DND-41 (cell line): ENCODE measurements at regions not wholly inside any gene's neighbourhood (a gene's known extent, or its start where the extent isn't known, plus 50 kb on each side); places are given as distances from the start of the nearest gene placed in this dataset.

ENCODE experiments used
- ATAC-seq: fragments of 200-7000 bp; cut with Tn5 transposase; 3 replicates; pipeline ENCODE4 v1.9.1; 2021; ENCODE audit warnings: low read depth; ENCODE audit not compliant: insufficient read depth
- DNase-seq: peaks from one replicate; pipeline ENCODE4 v3.0.0-alpha.2; 2020
- H2AFZ ChIP-seq: 2 replicates; pipeline ENCODE4 v1.6.0; 2012; ENCODE audit warnings: low read depth, low read length
- H3K27ac ChIP-seq: 2 replicates; pipeline ENCODE4 v1.5.1; 2012; ENCODE audit warnings: low read length, inconsistent platforms
- H3K27me3 ChIP-seq: fragments of 200-600 bp; sonication (generic); 2 replicates; pipeline ENCODE4 v1.6.0; 2012; ENCODE audit warnings: low read length, mild to moderate bottlenecking, inconsistent platforms; ENCODE audit not compliant: insufficient read depth, poor library complexity
- H3K36me3 ChIP-seq: 2 replicates; pipeline ENCODE4 v1.5.1; 2012; ENCODE audit warnings: low read length, inconsistent platforms; ENCODE audit not compliant: insufficient read depth
- H3K4me1 ChIP-seq: 2 replicates; pipeline ENCODE4 v1.5.1; 2012; ENCODE audit warnings: mild to moderate bottlenecking, low read length; ENCODE audit not compliant: insufficient read depth
- H3K4me2 ChIP-seq: 2 replicates; pipeline ENCODE4 v1.6.0; 2012; ENCODE audit warnings: mild to moderate bottlenecking, moderate library complexity, low read length, inconsistent platforms; ENCODE audit not compliant: insufficient read depth
- H3K4me3 ChIP-seq, 2 experiments: fragments of 200-600 bp in 1 of 2; shearing (Covaris generic) in 1 of 2; 2 replicates each; pipeline ENCODE4 v1.5.1; 2012 to 2016; ENCODE audit warnings: inconsistent platforms in 2 of 2, low read length in 2 of 2, mild to moderate bottlenecking in 2 of 2, low read depth in 1 of 2, moderate library complexity in 1 of 2
- H3K79me2 ChIP-seq: 2 replicates; pipeline ENCODE4 v1.6.0; 2012; ENCODE audit warnings: low read length, inconsistent platforms; ENCODE audit not compliant: insufficient read depth
- H3K9ac ChIP-seq: 2 replicates; pipeline ENCODE4 v1.6.0; 2012; ENCODE audit warnings: low read depth, mild to moderate bottlenecking, inconsistent platforms, low read length, moderate library complexity
- H3K9me3 ChIP-seq: 2 replicates; pipeline ENCODE4 v1.5.1; 2012; ENCODE audit warnings: low read length, moderate library complexity, mild to moderate bottlenecking, inconsistent platforms; ENCODE audit not compliant: insufficient read depth, severe bottlenecking
- H4K20me1 ChIP-seq: 2 replicates; pipeline ENCODE4 v1.6.0; 2012; ENCODE audit warnings: low read length; ENCODE audit not compliant: insufficient read depth
- EZH2 ChIP-seq: IDR thresholded peaks from 3 replicates; pipeline ENCODE4 v1.6.1; 2012; ENCODE audit warnings: borderline replicate concordance, low read depth, mild to moderate bottlenecking, moderate library complexity, low read length, inconsistent platforms; ENCODE audit not compliant: severe bottlenecking
- TF ChIP-seq, protein P1 (sequence below): IDR thresholded peaks from 2 replicates; pipeline ENCODE4 v1.5.1; 2012; ENCODE audit warnings: borderline replicate concordance, low read length, moderate library complexity, mild to moderate bottlenecking; ENCODE audit not compliant: poor library complexity, severe bottlenecking; ENCODE audit errors: extremely low read depth

- no peak overlapping the region for H3K27ac ChIP-seq
- DNase-seq (no peak), ATAC-seq (no peak)
- peaks cover 12% of the 10 kb centered on the region for H3K27me3 ChIP-seq
- no peak overlapping the region for H3K4me2 ChIP-seq
- no peaks in the 10 kb centered on the region for H3K4me1 ChIP-seq
- no peak overlapping the region for H3K4me3 ChIP-seq
- H2AFZ ChIP-seq: no peak overlapping the region
- H3K36me3 ChIP-seq: no peaks in the 10 kb centered on the region
- H3K9me3 ChIP-seq: no peaks in the 10 kb centered on the region
- H3K9ac ChIP-seq: no peak overlapping the region
- no peaks in the 10 kb centered on the region for H4K20me1 ChIP-seq
- TF ChIP-seq EZH2: no peak
- TF ChIP-seq, protein P1, sequence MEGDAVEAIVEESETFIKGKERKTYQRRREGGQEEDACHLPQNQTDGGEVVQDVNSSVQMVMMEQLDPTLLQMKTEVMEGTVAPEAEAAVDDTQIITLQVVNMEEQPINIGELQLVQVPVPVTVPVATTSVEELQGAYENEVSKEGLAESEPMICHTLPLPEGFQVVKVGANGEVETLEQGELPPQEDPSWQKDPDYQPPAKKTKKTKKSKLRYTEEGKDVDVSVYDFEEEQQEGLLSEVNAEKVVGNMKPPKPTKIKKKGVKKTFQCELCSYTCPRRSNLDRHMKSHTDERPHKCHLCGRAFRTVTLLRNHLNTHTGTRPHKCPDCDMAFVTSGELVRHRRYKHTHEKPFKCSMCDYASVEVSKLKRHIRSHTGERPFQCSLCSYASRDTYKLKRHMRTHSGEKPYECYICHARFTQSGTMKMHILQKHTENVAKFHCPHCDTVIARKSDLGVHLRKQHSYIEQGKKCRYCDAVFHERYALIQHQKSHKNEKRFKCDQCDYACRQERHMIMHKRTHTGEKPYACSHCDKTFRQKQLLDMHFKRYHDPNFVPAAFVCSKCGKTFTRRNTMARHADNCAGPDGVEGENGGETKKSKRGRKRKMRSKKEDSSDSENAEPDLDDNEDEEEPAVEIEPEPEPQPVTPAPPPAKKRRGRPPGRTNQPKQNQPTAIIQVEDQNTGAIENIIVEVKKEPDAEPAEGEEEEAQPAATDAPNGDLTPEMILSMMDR: no peak
- no peaks in the 10 kb centered on the region for H3K79me2 ChIP-seq
These were observed 477.1 kb downstream of the RPS24 start for GRCh38 chr10:78510566-78511323.

- Histone ChIP-seq H3K9me3 (no peaks in the 10 kb centered on the region), H3K9ac (no peak overlapping the region), H3K27me3 (peaks cover 12% of the 10 kb centered on the region), H3K27ac (no peak overlapping the region), H3K79me2 (no peaks in the 10 kb centered on the region), H3K4me2 (no peak overlapping the region), H3K4me3 (no peak overlapping the region), H4K20me1 (no peaks in the 10 kb centered on the region), H3K4me1 (no peaks in the 10 kb centered on the region), H2AFZ (no peak overlapping the region), H3K36me3 (no peaks in the 10 kb centered on the region)
- TF ChIP-seq EZH2: no peak
- TF ChIP-seq, protein P1: no peak
- no peak for DNase-seq
- ATAC-seq: no peak
These were observed 477.9 kb downstream of the RPS24 start for GRCh38 chr10:78511324-78512204.

DNA sequence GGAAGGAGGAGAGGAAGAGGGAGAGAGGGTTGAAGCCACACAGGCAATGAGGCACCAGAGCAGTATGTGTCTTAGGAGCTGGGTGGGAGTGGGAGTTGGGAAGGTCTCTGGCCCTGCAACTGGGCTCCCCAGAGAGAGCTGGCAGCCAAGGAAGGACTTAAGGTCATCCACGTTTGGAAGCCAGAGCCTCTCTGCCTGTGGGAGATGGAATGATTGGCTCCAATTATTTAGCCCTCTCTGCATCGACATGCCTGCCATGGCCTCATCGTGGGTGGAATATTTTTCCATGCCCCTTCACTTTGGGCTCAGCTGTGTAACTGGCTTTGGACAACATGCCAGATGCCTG lies 478.5 kb downstream of the RPS24 start:
- H4K20me1 ChIP-seq: no peaks in the 10 kb centered on the region
- peaks cover 10% of the 10 kb centered on the region for H3K27me3 ChIP-seq
- no peak overlapping the region for H3K4me3 ChIP-seq
- H3K9me3 ChIP-seq: no peaks in the 10 kb centered on the region
- no peak overlapping the region for H3K9ac ChIP-seq
- TF ChIP-seq, protein P1: no peak
- TF ChIP-seq EZH2: no peak
- no peaks in the 10 kb centered on the region for H3K79me2 ChIP-seq
- H3K4me1 ChIP-seq: no peaks in the 10 kb centered on the region
- H3K4me2 ChIP-seq: no peak overlapping the region
- H2AFZ ChIP-seq: no peak overlapping the region
- DNase-seq (no peak), ATAC-seq (no peak)
- H3K36me3 ChIP-seq: no peaks in the 10 kb centered on the region
- H3K27ac ChIP-seq: no peak overlapping the region
